ENCODE measurements at regions not wholly inside any gene's neighbourhood (a gene's known extent, or its start where the extent isn't known, plus 50 kb on each side); places are given as distances from the start of the nearest gene placed in this dataset.
"Not testable (repeated sequence)": the region's sequence is repeated elsewhere in the genome, so short reads cannot be mapped to it uniquely, and the experiment has no call there.

GRCh38 chr21:10410354-10410929 is 110.9 kb upstream of the TPTE start:
- not testable (repeated sequence) for DNase-seq

DNA sequence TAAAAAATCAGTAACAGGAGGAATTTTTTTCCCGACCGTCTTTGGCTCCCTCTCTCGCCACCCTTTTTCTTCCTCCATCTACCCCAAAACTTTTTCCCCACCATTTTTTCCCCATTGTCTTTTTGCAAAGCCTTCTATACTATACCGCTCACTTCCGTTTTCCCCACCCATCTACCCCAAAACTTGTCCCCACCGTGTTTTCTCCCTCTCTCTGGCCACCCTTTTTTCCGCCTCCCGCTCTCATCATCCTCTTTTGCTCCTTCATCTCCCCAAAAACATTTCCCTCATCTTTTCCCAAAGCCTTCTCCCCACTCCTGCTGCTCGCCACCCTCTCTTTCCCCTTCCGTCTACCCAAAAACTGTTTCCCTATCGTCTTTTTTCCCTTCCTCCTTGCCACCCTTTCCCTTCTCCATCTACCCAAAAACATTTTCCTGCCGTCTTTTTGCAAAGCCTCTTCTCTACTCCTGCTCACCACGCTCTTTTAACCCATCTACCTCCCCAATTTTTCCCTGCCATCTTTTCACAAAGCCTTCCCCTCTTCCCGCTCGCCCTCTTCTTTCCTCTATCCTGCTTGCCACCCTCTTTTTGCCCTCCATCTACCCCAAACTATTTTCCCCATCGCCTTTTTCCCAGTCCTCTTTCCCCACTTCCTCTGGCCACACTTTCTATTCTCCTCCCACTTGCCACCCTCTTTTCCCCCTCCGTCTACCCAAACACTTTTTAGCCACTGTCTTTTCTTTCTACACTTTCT is 109.4 kb upstream of the TPTE start:
- DNase-seq: not testable (repeated sequence)

- DNase-seq: not testable (repeated sequence)
These were observed 108.5 kb upstream of the TPTE start for GRCh38 chr21:10412928-10413246.

DNA sequence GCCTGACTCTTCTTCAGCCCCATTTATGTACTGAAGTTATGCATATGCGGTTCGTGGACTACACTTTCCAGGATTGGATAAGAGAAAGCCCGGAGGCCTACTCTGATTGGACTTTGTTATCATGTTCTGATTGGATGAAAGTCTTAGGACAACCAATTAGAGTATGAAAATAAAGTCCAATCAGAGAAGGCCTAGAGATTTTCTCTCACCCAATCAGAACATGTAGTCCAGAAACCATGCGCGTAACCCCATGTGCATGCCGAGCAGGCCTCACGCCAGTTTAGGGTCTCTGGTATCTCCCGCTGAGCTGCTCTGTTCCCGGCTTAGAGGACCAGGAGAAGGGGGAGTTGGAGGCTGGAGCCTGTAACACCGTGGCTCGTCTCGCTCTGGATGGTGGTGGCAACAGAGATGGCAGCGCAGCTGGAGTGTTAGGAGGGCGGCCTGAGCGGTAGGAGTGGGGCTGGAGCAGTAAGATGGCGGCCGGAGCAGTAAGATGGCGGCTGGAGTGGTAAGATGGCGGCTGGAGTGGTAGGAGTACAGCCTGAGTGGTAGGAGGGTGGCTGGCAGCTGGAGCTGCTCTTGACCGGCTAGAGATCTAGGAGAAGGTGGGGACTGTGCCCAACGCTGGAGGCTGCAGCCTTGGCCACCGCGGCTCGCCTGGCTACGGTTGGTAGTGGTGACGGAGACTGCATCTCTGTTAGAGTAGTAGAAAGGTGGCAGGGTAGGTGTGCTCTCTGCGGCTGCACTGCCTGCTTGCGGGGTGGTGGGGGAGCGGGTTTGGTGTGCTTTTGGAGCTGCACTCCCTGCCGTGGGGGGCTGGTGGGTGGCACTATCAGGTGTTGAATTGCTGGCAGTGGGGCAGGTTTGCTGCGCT is 107.9 kb upstream of the TPTE start:
- DNase-seq: not testable (repeated sequence)

GRCh38 chr21:10414121-10414924 is 107.1 kb upstream of the TPTE start:
- DNase-seq: not testable (repeated sequence)

DNA sequence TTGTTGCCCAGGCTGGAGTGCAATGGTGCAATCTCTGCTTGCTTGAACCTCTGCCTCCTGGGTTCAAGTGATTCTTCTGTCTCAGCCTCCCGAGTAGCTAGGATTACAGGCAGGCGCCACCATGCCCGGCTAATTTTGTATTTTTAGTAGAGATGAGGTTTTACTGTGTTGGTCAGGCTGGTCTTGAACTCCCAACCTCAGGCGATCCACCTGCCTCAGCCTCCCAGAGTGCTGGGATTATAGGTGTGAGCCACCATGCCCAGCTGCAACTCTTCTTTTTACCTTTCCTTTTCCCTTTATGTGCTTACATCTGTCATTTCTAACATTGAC is 106.5 kb upstream of the TPTE start:
- DNase-seq: not testable (repeated sequence)

DNA sequence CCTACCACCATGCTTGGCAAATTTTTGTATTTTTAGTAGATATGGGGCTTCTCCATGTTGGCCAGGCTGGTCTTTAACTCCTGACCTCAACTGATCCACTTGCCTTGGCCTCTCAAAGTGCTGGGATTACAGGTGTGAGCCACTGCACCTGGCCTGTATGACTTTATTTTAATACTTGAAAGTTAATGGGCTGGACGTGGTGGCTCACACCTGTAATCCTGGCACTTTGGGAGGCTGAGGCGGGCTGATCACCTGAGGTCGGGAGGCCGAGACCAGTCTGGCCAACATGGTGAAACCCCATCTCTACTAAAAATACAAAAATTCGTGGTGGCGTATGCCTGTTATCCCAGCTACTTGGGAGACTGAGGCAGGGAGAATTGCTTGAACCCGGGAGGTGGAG is 105.9 kb upstream of the TPTE start:
- DNase-seq: not testable (repeated sequence)

- DNase-seq: not testable (repeated sequence)
These were observed 105.5 kb upstream of the TPTE start for GRCh38 chr21:10415859-10416258.

DNA sequence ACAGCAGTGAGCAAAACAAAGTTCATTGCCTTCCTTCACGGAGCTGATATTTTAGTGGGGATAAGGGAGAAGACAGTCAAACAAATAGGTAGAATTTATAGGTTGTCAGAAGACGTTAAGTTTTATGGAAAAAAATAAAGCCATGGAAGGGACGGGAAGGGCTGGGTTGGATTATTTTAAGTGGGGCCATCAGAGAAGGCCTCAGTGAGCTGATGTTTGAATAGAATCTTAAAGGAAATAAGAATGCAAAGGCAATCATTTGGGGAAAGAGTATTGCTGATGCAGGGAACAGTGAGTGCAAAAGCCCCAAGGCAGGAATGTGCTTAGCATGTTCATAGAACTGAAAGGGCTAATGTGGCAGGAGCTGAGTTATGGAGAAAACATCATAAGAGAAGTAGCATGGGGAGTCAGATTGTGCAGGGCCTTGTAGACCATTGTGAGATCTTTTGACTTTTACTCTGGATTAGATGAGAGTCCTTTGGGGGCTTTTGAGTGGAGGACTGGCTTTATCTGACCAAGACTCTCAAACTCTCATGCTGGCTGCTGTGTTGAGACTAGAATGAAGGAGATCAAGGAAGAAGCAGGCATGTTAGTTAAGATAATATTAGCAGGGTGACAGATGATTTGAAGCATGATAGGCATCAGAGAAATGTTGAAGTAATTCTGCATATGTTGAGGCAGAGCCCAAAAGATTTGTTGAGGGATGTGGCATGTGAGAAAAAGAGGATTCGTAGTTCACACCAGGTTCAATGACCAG is 104.5 kb upstream of the TPTE start:
- not testable (repeated sequence) for DNase-seq

- not testable (repeated sequence) for DNase-seq
These were observed 103.8 kb upstream of the TPTE start for GRCh38 chr21:10417551-10418002.

DNA sequence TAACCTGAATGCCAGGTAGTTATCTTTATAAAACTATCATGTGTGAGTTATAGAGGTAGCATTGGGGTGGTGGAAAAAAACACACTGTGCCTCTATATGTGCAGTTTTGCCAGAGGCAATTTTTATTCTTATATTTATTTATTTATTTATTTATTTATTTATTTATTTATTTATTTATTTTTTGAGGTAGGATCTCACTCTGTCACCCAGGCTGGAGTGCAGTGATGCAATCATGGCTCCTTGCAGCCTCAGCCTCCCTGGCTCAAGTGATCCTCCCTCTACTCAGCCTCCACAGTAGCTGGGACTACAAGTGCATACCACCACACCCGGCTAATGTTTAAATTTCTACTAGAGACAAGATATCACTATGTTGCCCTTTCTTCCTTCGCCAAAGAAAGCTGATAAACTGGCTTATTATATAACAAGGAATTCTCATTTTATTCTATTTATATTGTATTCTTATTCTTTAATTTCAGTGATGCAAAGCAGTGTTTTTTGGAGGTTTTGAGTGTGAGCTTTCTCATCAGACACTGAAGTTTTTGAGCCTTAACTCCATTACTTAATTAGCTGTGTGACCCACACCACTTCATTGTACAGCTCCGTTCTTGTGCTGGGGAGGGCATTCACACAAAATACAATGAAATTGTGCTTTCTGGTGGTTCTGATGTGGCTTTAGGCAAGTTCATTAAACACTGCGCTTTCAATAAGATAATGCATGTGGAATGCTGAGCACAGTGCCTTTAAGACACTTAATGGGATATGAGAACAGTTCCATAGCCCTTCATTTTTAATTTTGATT is 102.9 kb upstream of the TPTE start:
- DNase-seq: not testable (repeated sequence)

DNA sequence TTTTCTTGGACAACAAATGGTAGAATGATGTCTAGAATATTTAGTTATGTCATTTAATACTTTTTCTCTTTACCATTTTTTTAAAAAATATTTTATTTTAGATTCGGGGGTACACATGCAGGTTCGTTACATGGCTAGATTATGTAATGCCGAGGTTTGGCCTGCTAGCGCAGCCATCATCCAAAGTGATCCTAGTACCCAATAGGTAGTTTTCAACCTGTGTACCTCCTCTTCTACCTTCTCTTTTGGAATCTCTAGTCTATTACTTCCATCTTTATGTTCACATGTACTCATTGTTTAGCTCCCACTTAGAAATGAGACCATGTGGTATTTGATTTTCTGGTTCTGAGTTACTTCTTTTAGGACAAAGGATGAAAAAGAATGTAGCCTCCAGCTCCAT is 100.2 kb upstream of the TPTE start:
- not testable (repeated sequence) for DNase-seq

DNA sequence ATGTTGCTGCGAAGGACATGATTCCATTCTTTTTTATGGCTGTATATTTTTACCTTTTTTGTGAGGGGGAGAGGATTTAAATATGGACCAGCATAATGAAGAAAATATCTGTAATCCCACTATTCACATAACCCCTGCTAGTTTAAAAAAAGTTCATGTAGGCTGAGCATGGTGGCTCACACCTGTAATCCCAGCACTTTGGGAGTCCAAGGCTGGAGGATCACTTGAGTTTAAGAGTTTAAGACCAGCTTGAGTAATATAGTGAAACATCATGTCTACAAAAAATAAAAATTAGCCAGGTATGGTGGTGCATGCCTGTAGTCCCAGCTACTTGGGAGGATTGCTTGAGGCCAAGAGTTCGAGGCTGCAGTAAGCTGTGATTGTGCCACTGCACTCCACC is 99.8 kb upstream of the TPTE start:
- DNase-seq: not testable (repeated sequence)

- not testable (repeated sequence) for DNase-seq
These were observed 97.1 kb upstream of the TPTE start for GRCh38 chr21:10424097-10424886.

GRCh38 chr21:10424887-10425145 is 96.6 kb upstream of the TPTE start:
- not testable (repeated sequence) for DNase-seq

- DNase-seq: no peak
These were observed 95.5 kb upstream of the TPTE start for GRCh38 chr21:10425856-10426255.

DNA sequence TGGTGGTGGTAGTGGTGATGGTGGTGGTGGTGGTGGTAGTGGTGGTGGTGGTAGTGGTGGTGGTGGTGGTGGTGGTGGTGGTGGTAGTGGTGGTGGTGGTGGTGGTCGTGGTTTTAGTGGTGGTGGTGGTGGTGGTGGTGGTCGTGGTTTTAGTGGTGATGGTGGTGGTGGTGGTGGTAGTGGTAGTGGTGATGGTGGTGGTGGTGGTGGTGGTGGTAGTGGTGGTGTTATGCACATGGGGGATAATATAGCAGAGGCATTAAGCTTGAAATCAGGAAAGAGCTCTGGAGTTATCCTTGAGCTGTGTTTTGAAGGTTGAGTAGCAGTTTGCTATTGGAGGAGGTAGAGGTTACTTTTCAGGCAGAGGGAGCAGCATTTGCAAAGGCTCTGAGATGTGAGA is 94.6 kb upstream of the TPTE start:
- not testable (repeated sequence) for DNase-seq

DNA sequence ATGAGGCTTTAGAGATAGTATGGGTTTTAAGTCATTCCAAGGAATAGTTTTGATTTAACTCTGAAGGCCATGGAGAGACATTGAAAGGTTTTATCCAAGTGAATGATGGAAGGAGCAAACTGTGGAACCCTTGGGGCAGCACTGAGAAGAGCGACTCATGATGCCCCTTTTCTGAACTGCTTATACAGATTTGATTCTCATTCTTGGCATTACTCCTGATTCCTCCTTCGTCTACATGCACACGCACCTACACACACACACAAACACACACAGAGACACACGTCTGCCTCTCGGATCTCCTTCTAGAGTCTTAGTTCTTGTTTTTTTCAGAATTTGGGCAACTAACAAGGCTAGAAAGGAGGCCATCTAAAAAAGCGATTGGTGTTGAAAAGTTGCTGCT is 94.1 kb upstream of the TPTE start:
- DNase-seq: not testable (repeated sequence)

DNA sequence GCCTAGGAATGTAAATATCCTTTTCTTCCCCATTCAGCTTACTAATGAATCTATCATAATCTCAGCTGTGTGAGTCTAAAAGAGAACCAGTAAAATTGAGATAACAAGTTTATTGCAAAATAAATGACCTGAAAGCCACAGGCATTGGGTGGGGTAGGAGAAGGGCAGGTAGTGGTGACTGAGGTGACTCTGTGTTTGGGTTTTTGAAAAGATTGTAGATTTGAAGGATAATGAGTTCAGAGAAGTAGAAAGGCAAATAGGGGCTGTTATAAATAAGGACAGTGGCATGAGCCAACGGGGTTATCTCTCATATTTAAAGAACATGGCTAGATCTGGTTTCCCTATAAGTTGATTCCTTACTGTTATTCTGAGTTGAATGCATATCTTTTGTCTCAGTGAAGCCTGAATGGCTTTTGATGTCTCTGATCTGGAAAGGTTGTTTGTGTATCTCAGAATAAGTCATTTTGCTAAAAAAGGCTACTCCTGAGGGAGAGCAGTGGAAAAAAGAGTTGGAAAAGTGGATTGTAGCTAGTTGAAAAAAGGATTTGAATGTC is 92.3 kb upstream of the TPTE start:
- not testable (repeated sequence) for DNase-seq

GRCh38 chr21:10430005-10430404 is 91.4 kb upstream of the TPTE start:
- DNase-seq: no peak

Data from tongue (tissue), 1 donor.